GM12891 (cell line): ENCODE measurements at regions not wholly inside any gene's neighbourhood (a gene's known extent, or its start where the extent isn't known, plus 50 kb on each side); places are given as distances from the start of the nearest gene placed in this dataset.
"Not testable (repeated sequence)": the region's sequence is repeated elsewhere in the genome, so short reads cannot be mapped to it uniquely, and the experiment has no call there.

ENCODE experiments used
- DNase-seq: peaks from one replicate; pipeline ENCODE4 v3.0.0; 2011; ENCODE audit warnings: low spot score; ENCODE audit not compliant: insufficient read length
- FAIRE-seq: peaks from 2 replicates; lab custom pipeline; 2011; peaks lifted over from hg19 to GRCh38; lab: Jason Lieb, UNC
- PAX5 ChIP-seq: IDR thresholded peaks from 2 replicates; pipeline ENCODE4 v1.6.1; 2011; ENCODE audit warnings: low read length, moderate library complexity, mild to moderate bottlenecking; ENCODE audit not compliant: insufficient read depth, severe bottlenecking
- POLR2A ChIP-seq: IDR thresholded peaks from 2 replicates; pipeline ENCODE4 v1.6.1; 2011; ENCODE audit warnings: low read depth, low read length, control low read depth
- POLR2AphosphoS5 ChIP-seq: IDR thresholded peaks from 2 replicates; pipeline ENCODE4 v1.6.1; 2011; ENCODE audit warnings: low read depth, low read length, control low read depth
- POU2F2 ChIP-seq: IDR thresholded peaks from 2 replicates; pipeline ENCODE4 v1.6.1; 2011; ENCODE audit warnings: low read depth, mild to moderate bottlenecking, control low read depth, low read length, moderate library complexity
- SPI1 ChIP-seq: IDR thresholded peaks from 2 replicates; pipeline ENCODE4 v1.6.1; 2011; ENCODE audit warnings: low read depth, low read length, control low read depth
- TAF1 ChIP-seq: IDR thresholded peaks from 2 replicates; pipeline ENCODE4 v1.6.1; 2011; ENCODE audit warnings: low read depth, low read length, control low read depth

- TF ChIP-seq TAF1 (no peak), POLR2A (no peak), SPI1 (no peak), POU2F2 (no peak), POLR2AphosphoS5 (no peak), PAX5 (no peak)
- DNase-seq: no peak
- FAIRE-seq: no peak
These were observed 54.0 kb downstream of the RFPL4B start for GRCh38 chr6:112401083-112401482.

- DNase-seq (no peak), FAIRE-seq (no peak)
- TF ChIP-seq POLR2AphosphoS5 (no peak), PAX5 (no peak), SPI1 (no peak), POLR2A (no peak), TAF1 (no peak), POU2F2 (no peak)
These were observed 60.0 kb downstream of the RFPL4B start for GRCh38 chr6:112407101-112407590.

GRCh38 chr6:112408522-112408921 lies 61.4 kb downstream of the RFPL4B start:
- FAIRE-seq (no peak), DNase-seq (no peak)
- TF ChIP-seq POLR2A (no peak), SPI1 (no peak), PAX5 (no peak), POLR2AphosphoS5 (no peak), TAF1 (no peak), POU2F2 (no peak)

GRCh38 chr6:112409311-112409710 lies 62.2 kb downstream of the RFPL4B start:
- FAIRE-seq (no peak), DNase-seq (no peak)
- TF ChIP-seq PAX5 (no peak), POU2F2 (no peak), TAF1 (no peak), POLR2A (no peak), POLR2AphosphoS5 (no peak), SPI1 (no peak)

- TF ChIP-seq PAX5: no peak
- no peak for TF ChIP-seq POLR2A
- TF ChIP-seq POLR2AphosphoS5: no peak
- no peak for DNase-seq
- FAIRE-seq: no peak
These were observed 66.7 kb downstream of the RFPL4B start for GRCh38 chr6:112413780-112414179.

- DNase-seq: no peak
- TF ChIP-seq POU2F2 (no peak), SPI1 (no peak), POLR2AphosphoS5 (no peak), POLR2A (no peak), PAX5 (no peak), TAF1 (no peak)
- FAIRE-seq: no peak
These were observed 68.2 kb downstream of the RFPL4B start for GRCh38 chr6:112415366-112415765.

GRCh38 chr6:112416866-112417265 lies 69.7 kb downstream of the RFPL4B start:
- no peak for FAIRE-seq
- no peak for TF ChIP-seq PAX5
- no peak for TF ChIP-seq TAF1
- TF ChIP-seq POLR2A: no peak
- TF ChIP-seq POLR2AphosphoS5: no peak
- TF ChIP-seq POU2F2: no peak
- TF ChIP-seq SPI1: no peak
- no peak for DNase-seq

GRCh38 chr6:112427011-112427410 lies 79.9 kb downstream of the RFPL4B start:
- not testable (repeated sequence) for FAIRE-seq, DNase-seq

- FAIRE-seq: no peak
- no peak for DNase-seq
- no peak for TF ChIP-seq POLR2A
- no peak for TF ChIP-seq TAF1
- TF ChIP-seq PAX5: no peak
- TF ChIP-seq SPI1: no peak
- no peak for TF ChIP-seq POU2F2
- TF ChIP-seq POLR2AphosphoS5: no peak
These were observed 80.4 kb downstream of the RFPL4B start for GRCh38 chr6:112427499-112427898.

- DNase-seq (no peak), FAIRE-seq (no peak)
- TF ChIP-seq TAF1 (no peak), POLR2AphosphoS5 (no peak), PAX5 (no peak), POU2F2 (no peak), SPI1 (no peak), POLR2A (no peak)
These were observed 81.3 kb downstream of the RFPL4B start for GRCh38 chr6:112428477-112428876.

- TF ChIP-seq TAF1: no peak
- FAIRE-seq (no peak), DNase-seq (no peak)
These were observed 82.1 kb downstream of the RFPL4B start for GRCh38 chr6:112429226-112429625.
